NCI-H1930 (cell line): ENCODE measurements at regions not wholly inside any gene's neighbourhood (a gene's known extent, or its start where the extent isn't known, plus 50 kb on each side); places are given as distances from the start of the nearest gene placed in this dataset.

Experiments
- DNase-seq, 2 experiments: peaks; one replicate each; lab custom pipeline; 2025; lab: John Stamatoyannopoulos, UW

GRCh38 chr2:149920389-149920788 lies 332.8 kb upstream of the MMADHC start:
- no peak for DNase-seq

- no peak for DNase-seq
These were observed 327.6 kb upstream of the MMADHC start for GRCh38 chr2:149915151-149915550.

- DNase-seq, result no peak
These were observed 321.4 kb upstream of the MMADHC start for GRCh38 chr2:149908726-149909683.

GRCh38 chr2:149906886-149907285 lies 319.3 kb upstream of the MMADHC start:
- DNase-seq, result no peak

GRCh38 chr2:149904352-149905175 lies 317.0 kb upstream of the MMADHC start:
- DNase-seq, result no peak

GRCh38 chr2:149903626-149904025 lies 316.1 kb upstream of the MMADHC start:
- no peak for DNase-seq

- no peak for DNase-seq
These were observed 314.5 kb upstream of the MMADHC start for GRCh38 chr2:149902081-149902480.

GRCh38 chr2:149901231-149901859 lies 313.8 kb upstream of the MMADHC start:
- DNase-seq, result no peak

- no peak for DNase-seq
These were observed 311.8 kb upstream of the MMADHC start for GRCh38 chr2:149899390-149899789.

GRCh38 chr2:149894760-149895159 lies 307.2 kb upstream of the MMADHC start:
- DNase-seq, result no peak

- no peak for DNase-seq
These were observed 306.7 kb upstream of the MMADHC start for GRCh38 chr2:149894226-149894625.

- DNase-seq, result no peak
These were observed 305.0 kb upstream of the MMADHC start for GRCh38 chr2:149892563-149892962.

- DNase-seq, result no peak
These were observed 298.4 kb upstream of the MMADHC start for GRCh38 chr2:149885946-149886345.

- DNase-seq, result no peak
These were observed 297.9 kb upstream of the MMADHC start for GRCh38 chr2:149885468-149885867.

GRCh38 chr2:149884871-149885270 lies 297.3 kb upstream of the MMADHC start:
- DNase-seq, result no peak

- no peak for DNase-seq
These were observed 290.3 kb upstream of the MMADHC start for GRCh38 chr2:149877913-149878312.

- no peak for DNase-seq
These were observed 289.5 kb upstream of the MMADHC start for GRCh38 chr2:149877074-149877473.

GRCh38 chr2:149873936-149874335 lies 286.4 kb upstream of the MMADHC start:
- no peak for DNase-seq

- no peak for DNase-seq
These were observed 285.1 kb upstream of the MMADHC start for GRCh38 chr2:149872638-149873150.

GRCh38 chr2:149872041-149872440 lies 284.5 kb upstream of the MMADHC start:
- DNase-seq, result no peak

GRCh38 chr2:149871091-149871885 lies 283.7 kb upstream of the MMADHC start:
- no peak for DNase-seq
